ENCODE measurements at regions not wholly inside any gene's neighbourhood (a gene's known extent, or its start where the extent isn't known, plus 50 kb on each side); places are given as distances from the start of the nearest gene placed in this dataset.
A peak's percentile ranks its signal among the peaks of the same experiment; 100 is the strongest.
"Not testable (repeated sequence)": the region's sequence is repeated elsewhere in the genome, so short reads cannot be mapped to it uniquely, and the experiment has no call there.

DNA sequence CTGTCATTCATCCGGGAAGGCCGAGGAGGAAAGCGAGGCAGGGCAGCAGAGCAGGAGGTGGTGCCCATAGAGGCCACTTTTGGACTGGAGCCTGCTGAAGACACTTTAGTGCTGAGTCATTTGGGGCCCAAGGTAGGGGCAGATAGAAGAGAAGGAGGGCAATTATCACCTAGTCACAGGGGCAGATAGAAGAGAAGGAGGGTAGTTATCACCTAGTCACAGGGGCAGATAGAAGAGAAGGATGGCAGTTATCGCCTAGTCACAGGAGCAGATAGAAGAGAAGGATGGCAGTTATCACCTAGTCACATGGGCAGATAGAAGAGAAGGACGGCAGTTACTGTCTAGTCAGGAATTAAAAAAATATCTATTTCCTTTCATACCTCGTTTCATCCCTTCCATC, 1372.6 kb downstream of the FOXD4L5 start:
- not testable (repeated sequence) for DNase-seq

GRCh38 chr9:63909076-63909475, 1375.9 kb downstream of the FOXD4L5 start:
- DNase-seq: not testable (repeated sequence)

- DNase-seq: not testable (repeated sequence)
Measured at GRCh38 chr9:63899637-63900190, 1385.3 kb downstream of the FOXD4L5 start.

DNA sequence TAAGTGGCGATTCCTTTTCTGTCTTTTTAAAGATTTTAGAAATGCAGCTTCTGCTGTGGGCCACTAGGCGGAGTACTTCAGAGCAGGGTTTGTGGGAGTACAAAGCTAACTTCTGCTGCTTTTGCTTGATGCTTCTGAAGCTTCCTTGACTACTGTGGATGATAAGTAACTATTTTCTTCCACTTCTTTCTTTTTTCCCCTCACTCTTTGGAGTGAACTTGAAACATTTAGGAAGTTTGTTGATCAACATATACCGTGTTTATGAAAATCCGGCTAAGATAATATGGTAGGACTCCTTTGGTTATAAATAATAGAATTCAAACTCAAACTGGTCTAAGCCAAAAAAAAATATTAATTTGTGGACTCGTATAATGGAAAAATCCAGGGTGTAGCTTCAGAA, 1403.6 kb downstream of the FOXD4L5 start:
- DNase-seq: not testable (repeated sequence)

GRCh38 chr9:63876380-63876779, 1408.6 kb downstream of the FOXD4L5 start:
- DNase-seq: not testable (repeated sequence)

DNA sequence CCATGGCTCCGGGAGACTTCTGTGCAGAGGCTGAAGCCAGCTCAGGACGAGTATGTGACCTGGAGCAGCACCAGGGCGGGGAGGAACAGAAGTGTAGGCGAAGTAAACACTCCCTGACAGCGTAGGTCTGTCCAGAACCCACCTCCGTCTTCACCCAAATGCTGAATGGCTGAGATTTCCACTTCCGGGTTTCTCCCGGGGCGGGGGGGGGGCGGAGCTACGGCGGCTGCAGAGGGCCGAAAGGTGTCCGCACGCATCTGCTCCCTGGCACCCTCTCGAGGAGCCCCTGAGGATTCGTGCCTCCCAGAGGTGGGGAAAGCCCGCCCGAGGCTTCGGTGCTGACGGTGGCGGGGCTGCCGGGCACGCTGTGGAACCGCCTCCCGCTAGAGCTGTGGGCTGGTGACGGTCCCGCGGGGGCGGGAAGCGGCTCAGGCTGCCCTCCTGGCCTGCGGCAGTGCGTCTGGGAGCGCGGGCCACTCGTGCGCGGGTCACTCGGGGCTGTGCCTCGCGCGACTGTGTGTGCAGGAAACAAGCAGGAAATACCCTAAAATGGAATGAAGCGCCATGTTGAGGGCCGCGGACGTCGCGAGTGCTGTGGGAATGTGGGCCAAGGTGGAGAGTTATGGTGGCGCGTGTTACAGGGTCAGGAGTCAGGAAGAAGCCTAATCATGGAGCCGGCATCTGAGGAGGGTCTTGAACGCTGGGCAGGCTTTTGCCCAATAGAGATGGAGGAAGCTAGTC, 1425.4 kb downstream of the FOXD4L5 start:
- DNase-seq: peak; percentile 4 to 5

DNA sequence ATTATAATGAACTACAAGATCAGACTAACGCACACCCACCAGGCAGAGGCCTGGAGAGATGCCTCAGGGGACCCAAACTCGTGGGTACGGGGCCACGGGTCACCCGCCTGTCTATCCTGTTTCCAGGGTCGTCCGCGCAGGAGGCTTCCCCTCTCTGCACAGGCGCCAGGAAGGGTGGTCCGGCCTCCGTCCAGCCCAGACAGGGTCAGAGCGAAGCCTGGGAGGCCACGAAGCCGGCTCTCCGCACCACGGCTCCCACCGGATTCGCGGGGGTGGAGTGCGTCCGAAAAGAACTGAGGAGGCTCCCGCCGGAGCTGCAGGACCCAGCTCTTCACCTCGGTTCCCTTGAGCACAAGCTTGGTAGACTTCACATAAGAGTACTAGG, 1425.9 kb downstream of the FOXD4L5 start:
- DNase-seq: not testable (repeated sequence)

GRCh38 chr9:63853140-63853751, 1431.8 kb downstream of the FOXD4L5 start:
- DNase-seq: not testable (repeated sequence)

GRCh38 chr9:63824804-63825203, 1460.2 kb downstream of the FOXD4L5 start:
- DNase-seq: not testable (repeated sequence)

GRCh38 chr9:63823375-63824201, 1461.4 kb downstream of the FOXD4L5 start:
- DNase-seq: not testable (repeated sequence)

DNA sequence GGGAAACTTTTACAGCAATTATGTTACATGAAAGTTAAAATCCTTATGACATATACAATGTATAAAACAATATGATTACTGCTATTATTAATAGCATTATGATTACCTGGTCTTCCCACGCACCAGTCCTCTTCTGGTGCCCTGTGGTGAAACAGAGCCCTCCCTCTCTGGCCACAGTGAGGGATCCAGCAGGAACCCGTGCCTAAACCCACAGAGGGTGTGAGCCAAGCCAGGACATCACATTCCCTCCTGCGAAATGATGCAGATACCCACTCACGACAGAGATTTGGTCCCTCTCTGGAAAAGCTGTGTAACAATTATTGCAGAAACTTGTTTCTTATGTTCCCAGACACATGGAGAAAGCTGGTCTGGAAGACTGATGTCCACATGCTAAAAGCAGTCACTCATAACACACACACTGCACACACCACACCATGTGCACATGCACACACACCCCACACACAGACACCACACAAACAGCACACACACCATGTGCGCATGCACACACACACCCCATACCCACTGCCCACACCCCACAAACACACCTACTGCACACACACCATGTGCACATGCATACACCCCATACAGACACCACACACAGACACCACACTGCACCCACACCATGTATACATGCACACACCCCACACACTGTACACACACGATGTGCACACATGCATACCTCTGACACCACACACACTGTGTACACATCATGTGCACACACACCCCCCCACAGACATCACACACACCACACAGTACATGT, 1462.2 kb downstream of the FOXD4L5 start:
- DNase-seq: not testable (repeated sequence)

- not testable (repeated sequence) for DNase-seq
Measured at GRCh38 chr9:63821293-63821692, 1463.7 kb downstream of the FOXD4L5 start.

DNA sequence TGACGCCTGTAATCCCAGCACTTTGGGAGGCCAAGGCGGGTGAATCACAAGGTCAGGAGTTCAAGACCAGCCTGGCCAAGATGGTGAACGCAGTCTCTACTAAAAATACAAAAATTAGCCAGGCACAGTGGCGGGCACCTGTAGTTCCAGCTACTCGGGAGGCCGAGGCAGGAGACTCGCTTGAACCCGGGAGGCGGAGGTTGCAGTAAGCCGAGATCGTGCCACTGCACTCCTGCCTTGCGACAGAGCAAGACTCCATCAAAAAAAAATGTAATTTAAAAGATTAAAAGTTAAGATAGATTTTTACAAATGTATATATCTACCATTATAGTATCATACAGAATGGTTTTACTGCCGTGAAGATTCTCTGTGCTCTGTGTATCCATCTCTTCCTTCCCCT, 1464.1 kb downstream of the FOXD4L5 start:
- DNase-seq: not testable (repeated sequence)

GRCh38 chr9:63820383-63820782, 1464.6 kb downstream of the FOXD4L5 start:
- DNase-seq: not testable (repeated sequence)

- DNase-seq: peak; percentile 53 to 64
Measured at GRCh38 chr9:63817622-63818518, 1467.1 kb downstream of the FOXD4L5 start.

- peak; percentile 71 to 76 for DNase-seq
Measured at GRCh38 chr9:63816751-63817621, 1468.0 kb downstream of the FOXD4L5 start.

- DNase-seq: not testable (repeated sequence)
Measured at GRCh38 chr9:63814970-63815669, 1469.9 kb downstream of the FOXD4L5 start.

DNA sequence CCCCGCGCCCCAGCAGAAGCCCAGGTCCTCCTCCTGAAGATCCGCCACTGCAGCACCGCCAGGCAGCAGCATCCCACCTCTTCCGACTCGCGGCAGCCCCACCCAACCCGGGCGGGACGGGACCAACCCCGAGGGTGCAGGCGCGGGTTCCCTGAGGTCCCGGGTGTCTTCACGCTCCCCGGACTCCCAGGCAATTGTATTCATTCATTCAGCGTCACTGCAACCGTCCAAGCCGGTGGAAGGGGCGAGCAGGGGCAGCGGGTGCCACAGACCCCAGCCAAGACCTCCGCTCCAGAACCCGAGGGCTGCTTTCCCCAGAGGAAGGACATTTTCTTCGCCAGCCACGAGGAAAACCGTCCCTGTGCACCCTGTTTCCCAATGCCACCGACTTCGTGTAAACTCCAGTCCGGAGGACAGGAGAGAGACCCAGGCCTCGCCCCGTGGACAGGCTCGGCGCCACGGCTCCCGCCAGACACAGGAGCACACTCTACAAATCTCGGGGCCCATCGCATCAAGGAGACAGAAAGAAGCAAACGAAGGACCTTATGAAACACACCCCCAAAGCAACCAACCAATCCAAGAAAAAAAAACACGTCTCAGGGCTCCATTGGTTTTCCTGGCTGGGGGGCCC, 1471.5 kb downstream of the FOXD4L5 start:
- not testable (repeated sequence) for DNase-seq

DNA sequence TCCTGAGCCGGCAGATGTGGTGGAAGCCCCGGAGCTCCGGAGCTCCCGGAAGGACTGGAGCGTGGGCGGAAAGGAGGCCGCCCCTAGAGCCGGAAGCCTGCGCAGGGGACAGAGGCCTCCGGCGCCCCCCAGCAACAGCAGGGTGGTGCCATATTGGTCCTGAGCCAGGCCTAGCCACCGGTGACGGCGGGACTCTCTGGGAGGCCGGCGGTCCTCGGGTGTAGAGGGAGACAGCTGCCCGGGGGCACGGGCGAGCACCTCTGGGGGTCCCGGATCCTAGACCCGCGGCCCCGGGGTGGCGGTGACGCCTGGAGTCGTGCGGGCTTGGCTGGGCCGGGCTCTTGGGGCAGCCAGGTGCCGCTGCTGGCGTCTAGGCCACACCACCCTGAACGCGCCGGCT, 1472.2 kb downstream of the FOXD4L5 start:
- not testable (repeated sequence) for DNase-seq

Data from activated CD4-positive, alpha-beta T cell treated with anti-CD3 and anti-CD28 coated beads, Interleukin-2, amount 50 U/mL, for 48 hours (primary cell).